PFSK-1 (cell line): ENCODE measurements at regions not wholly inside any gene's neighbourhood (a gene's known extent, or its start where the extent isn't known, plus 50 kb on each side); places are given as distances from the start of the nearest gene placed in this dataset.

Experiments used
- FOXP2 ChIP-seq: optimal IDR thresholded peaks from 2 replicates; pipeline ENCODE3; 2011; ENCODE audit warnings: borderline replicate concordance, control low read depth, inconsistent platforms; ENCODE audit not compliant: insufficient read depth; ENCODE audit errors: extremely low read length, extremely low read depth
- POLR2AphosphoS5 ChIP-seq: IDR thresholded peaks from 2 replicates; pipeline ENCODE4 v1.6.1; 2012; ENCODE audit warnings: low read depth, mild to moderate bottlenecking, control low read depth, low read length, moderate library complexity
- SIN3A ChIP-seq: IDR thresholded peaks from 2 replicates; pipeline ENCODE4 v1.6.1; 2012; ENCODE audit warnings: mild to moderate bottlenecking, low read length, moderate library complexity, borderline replicate concordance; ENCODE audit not compliant: insufficient read depth
- TAF1 ChIP-seq: IDR thresholded peaks from 2 replicates; pipeline ENCODE4 v1.6.1; 2012; ENCODE audit warnings: low read length, control low read depth, borderline replicate concordance; ENCODE audit not compliant: insufficient read depth
- TF ChIP-seq, protein P1 (sequence below), 2 experiments: IDR thresholded peaks; 2 replicates each; pipeline versions ENCODE4 v1.6.1 to v1.8.0; 2011 to 2012; ENCODE audit warnings: low read depth in 2 of 2, low read length in 2 of 2, control low read depth in 1 of 2, inconsistent platforms in 1 of 2, mild to moderate bottlenecking in 1 of 2, moderate library complexity in 1 of 2; ENCODE audit not compliant: insufficient read depth in 1 of 2

GRCh38 chr15:77538027-77538451 is 94.7 kb downstream of the LINGO1 start:
- TF ChIP-seq POLR2AphosphoS5 (no peak), TAF1 (no peak), SIN3A (no peak), FOXP2 (no peak)
- TF ChIP-seq, protein P1, sequence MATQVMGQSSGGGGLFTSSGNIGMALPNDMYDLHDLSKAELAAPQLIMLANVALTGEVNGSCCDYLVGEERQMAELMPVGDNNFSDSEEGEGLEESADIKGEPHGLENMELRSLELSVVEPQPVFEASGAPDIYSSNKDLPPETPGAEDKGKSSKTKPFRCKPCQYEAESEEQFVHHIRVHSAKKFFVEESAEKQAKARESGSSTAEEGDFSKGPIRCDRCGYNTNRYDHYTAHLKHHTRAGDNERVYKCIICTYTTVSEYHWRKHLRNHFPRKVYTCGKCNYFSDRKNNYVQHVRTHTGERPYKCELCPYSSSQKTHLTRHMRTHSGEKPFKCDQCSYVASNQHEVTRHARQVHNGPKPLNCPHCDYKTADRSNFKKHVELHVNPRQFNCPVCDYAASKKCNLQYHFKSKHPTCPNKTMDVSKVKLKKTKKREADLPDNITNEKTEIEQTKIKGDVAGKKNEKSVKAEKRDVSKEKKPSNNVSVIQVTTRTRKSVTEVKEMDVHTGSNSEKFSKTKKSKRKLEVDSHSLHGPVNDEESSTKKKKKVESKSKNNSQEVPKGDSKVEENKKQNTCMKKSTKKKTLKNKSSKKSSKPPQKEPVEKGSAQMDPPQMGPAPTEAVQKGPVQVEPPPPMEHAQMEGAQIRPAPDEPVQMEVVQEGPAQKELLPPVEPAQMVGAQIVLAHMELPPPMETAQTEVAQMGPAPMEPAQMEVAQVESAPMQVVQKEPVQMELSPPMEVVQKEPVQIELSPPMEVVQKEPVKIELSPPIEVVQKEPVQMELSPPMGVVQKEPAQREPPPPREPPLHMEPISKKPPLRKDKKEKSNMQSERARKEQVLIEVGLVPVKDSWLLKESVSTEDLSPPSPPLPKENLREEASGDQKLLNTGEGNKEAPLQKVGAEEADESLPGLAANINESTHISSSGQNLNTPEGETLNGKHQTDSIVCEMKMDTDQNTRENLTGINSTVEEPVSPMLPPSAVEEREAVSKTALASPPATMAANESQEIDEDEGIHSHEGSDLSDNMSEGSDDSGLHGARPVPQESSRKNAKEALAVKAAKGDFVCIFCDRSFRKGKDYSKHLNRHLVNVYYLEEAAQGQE (IDR thresholded peaks at IDR 0.05; ENCODE audit: insufficient read depth in 1 of 2, low read depth in 2 of 2, low read length in 2 of 2), result no peak

- TF ChIP-seq TAF1, result no peak
These were observed 95.7 kb downstream of the LINGO1 start for GRCh38 chr15:77537006-77537405.

GRCh38 chr15:77535845-77536244 is 96.9 kb downstream of the LINGO1 start:
- no peak for TF ChIP-seq POLR2AphosphoS5
- TF ChIP-seq TAF1, result no peak
- no peak for TF ChIP-seq SIN3A
- TF ChIP-seq, protein P1 (IDR thresholded peaks at IDR 0.05; ENCODE audit: insufficient read depth in 1 of 2, low read depth in 2 of 2, low read length in 2 of 2), result no peak
- TF ChIP-seq FOXP2, result no peak
